Amniotic stem cell (primary cell): ENCODE measurements at regions not wholly inside any gene's neighbourhood (a gene's known extent, or its start where the extent isn't known, plus 50 kb on each side); places are given as distances from the start of the nearest gene placed in this dataset.
"Not testable (repeated sequence)": the region's sequence is repeated elsewhere in the genome, so short reads cannot be mapped to it uniquely, and the experiment has no call there.

Experiments used
- DNase-seq: peaks from one replicate; lab custom pipeline; 2025; lab: John Stamatoyannopoulos, UW

DNA sequence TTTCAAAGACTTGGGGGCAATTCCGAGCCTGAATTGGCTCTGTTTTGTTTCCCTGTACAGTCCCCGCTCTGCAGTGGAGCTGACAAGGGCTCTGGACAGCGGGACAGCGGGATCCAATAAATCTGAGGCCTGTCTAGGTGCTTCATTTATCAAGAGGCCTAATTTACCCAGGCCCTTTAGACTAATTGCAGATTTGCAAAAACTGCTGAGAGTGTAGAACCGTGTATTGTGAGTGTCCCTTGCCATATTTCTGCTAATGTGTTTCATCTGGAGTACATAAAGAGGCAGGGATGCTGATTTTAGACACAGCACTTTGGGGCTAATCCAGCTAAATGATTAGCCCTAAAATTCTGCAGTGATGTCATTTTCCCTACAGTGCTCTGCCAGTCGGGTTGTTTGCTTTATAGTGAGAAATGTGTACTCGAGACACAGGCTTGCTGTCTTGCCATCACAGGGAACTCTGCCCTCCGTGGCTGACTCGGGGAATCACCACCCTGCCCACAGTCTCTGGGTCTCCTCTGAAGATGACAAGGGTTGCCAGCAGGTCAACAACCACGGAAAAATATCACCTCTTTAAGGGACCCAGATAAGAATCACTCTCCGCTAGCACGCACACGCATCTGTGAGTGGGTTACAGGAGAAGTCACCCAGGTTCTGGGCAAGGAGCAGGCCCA is 592.0 kb downstream of the BNC2 start:
- DNase-seq, result no peak

DNA sequence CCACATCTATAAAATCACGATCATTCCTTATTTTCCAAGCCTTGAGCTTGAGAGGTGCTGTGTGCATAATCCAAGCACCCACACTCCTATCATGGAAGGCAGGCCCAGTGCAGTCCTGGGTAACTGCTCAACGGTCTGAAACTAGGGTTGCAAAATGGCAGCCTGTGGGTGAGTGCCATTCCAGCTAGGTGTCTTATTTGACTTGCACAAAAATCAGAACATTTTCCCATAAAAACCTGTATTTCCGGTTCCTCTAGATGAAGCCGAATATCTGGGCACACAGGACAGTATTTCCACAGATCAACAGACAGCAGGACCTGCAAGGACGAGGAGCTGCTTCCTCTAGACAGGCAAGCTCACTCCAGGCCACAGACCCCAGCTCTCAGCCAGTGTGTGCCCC is 588.8 kb downstream of the BNC2 start:
- DNase-seq, result no peak

- DNase-seq, result no peak
Observed at GRCh38 chr9:16282216-16282615, 588.3 kb downstream of the BNC2 start.

GRCh38 chr9:16282718-16283117 is 587.8 kb downstream of the BNC2 start:
- no peak for DNase-seq

DNA sequence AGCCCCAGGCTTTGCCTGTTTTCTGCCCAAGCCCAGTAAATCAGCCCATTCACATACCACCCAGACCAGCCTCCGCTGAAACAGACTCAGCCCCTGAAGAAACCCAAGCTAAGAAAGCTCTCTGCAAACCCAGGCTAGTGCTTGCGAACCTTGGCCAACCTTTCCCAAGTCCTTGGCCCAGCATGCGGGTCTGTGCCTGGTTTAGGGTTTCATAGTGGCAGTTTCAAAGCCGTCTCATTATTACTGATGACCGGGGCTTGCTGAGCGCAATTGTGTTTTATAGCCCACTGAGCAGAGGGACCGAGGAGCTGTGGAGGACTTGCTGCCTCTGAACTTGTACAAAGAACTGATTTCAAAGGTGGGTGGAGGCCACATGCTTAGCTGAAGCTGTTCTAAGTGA is 584.3 kb downstream of the BNC2 start:
- no peak for DNase-seq

- no peak for DNase-seq
Observed at GRCh38 chr9:16289639-16290038, 580.8 kb downstream of the BNC2 start.

DNA sequence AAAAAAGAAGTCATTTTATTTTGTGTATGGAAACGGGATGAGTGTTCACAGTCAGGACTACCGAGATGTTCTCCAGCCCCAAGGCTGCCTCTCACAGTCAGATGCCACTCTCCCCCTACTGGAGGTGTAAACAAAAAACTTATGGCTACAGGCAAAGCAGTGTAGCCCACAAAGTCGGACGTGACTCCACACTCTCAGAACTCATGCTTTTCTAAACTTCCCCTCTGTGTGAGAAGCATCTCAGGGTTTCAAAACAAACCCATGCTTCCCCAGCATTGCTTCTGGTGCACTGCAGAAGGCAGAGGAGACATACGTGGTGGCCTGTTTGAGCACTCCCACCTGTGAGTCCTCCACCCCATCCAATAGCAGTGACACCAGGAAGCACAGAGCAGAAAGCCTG is 580.3 kb downstream of the BNC2 start:
- no peak for DNase-seq

DNA sequence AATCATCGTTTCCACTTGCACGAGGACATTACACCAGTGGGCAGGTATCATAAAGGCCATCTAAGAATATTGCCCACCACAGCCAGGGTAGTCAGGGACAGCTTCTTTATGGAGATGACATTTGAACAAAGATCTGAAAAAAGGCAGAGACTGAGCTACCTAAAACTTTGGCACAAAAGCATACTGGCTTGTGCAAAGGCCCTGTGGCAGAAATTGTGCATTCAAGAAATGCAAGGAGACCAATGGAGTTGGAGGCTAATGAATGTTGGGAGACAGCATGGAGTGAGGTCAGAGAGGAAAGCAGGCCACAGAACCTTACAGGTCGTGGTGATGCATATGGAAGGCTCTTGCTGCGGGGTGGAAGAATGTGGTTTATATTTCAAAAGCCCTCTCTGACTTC is 578.5 kb downstream of the BNC2 start:
- DNase-seq, result no peak

- no peak for DNase-seq
Observed at GRCh38 chr9:16293610-16294009, 576.9 kb downstream of the BNC2 start.

DNA sequence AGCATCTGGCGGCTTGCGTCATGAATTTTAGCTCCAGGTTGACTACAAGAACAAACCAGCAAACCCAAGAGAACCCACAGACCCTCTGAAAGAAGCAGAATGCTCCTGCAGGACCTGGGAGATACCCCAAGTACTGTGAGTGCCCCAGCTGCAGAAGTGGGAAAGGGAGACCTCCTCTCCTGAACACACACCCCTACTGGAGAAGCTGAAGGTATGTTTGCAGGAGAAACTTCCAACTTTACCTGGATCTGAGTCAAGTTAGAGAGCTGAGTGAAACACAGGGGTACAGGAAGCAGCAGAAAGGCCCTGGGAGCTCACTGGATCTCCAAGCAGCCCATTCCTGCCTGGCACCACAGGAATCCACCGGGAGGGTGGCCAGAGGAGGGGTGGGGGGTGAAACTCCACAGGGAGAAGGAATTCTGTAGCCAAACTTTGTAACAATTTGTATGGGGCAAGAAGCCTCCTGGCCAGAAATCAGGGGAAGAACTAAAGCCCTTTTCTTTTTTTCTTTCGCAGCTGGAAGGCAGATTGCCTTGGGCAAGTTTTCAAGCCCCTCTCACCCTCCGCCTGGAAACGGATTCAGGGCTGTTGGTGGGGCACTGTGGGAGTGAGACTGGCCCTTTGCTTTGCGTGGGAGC is 576.2 kb downstream of the BNC2 start:
- no peak for DNase-seq

DNA sequence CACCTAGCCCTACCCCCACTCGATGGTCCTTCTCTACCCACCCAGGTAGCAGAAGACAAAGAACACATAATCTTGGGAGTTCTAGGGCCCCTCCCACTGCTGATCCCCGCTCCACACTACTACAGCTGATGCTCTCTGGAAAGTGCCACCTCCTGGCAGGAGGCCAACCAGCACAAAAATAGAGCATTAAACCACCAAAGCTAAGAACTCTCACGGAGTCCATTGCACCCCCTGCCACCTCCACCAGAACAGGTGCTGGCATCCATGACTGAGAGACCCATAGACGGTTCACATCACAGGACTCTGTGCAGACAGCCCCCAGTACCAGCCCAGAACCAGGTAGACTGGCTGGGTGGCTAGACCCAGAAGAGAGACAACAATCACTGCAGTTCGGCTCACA is 575.5 kb downstream of the BNC2 start:
- not testable (repeated sequence) for DNase-seq

DNA sequence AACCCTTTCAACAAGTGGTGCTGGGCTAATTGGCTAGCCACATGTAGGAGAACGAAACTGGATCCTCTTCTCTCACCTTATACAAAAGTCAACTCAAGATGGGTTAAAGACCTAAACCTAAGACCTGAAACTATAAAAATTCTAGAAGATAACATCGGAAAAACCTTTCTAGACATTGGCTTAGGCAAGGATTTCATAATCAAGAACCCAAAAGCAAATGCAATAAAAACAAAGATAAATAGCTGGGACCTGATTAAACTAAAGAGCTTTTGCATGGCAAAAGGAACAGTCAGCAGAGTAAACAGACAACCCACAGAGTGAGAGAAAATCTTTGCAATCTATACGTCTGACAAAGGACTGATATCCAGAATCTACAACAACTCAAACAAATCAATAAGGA is 571.1 kb downstream of the BNC2 start:
- DNase-seq, result not testable (repeated sequence)

DNA sequence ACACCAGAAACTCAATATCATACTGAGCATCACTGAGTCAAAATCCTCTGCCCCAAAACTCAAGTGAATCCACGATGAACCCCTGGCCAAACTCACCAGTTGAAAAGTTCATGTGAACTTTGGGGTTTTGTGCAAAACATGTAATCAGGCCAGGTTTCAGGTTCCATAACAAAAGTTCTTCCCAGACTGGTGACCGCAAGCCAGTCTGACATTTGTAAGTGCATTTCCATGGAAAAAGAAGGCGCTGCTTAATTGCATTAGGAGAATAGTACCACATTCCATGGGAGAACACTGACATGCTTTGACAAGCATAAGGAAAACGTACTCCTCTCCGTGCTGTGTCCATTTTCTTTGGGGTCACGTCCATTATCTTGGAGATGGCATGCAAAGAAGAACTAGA is 567.0 kb downstream of the BNC2 start:
- DNase-seq, result no peak

GRCh38 chr9:16304301-16304700 is 566.2 kb downstream of the BNC2 start:
- DNase-seq, result no peak

- no peak for DNase-seq
Observed at GRCh38 chr9:16306586-16306985, 563.9 kb downstream of the BNC2 start.

DNA sequence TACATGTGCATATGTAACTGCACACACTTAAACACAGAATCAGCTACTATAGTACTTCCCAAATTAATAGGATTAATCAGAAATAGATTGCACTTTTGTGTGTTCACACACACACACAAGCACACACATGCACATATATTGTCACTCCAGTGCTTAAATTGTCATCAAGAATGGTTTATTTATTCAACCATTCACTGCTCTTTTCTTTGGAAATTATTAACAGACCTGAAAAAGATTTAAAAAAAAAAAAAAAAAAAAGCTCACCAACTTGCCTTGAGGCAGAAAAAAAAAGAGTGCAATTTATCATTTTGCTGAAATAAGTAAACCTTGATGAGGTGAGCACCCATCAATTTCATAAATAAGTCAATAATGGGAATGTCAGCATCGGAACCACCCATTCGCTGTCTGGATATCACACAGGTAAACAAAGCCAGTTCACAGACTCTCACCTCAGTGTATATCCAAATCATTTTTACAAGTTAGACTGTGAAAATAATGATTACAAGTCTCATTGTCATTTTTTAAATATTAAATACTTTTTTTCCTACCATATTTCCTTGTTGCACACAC is 562.8 kb downstream of the BNC2 start:
- DNase-seq, result no peak

- no peak for DNase-seq
Observed at GRCh38 chr9:16308645-16309044, 561.8 kb downstream of the BNC2 start.

DNA sequence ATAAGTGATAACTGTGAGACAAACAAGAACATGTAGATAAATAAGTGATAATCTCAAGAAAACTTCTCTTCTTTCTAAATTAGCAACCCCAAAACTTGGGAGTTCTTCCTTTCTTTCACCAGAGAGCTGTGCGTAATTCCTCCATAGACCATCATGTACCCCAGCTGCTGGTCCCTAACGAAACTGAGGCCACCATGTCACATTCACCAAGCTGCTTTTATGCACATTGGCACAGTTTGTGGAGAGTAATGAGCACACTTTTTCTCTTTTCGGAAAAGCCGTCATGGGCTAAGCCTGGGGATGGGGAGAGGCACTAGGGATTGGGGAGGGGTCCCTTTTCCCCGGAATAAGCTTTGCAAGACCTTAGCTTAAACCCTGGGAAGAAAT is 561.4 kb downstream of the BNC2 start:
- DNase-seq, result no peak

GRCh38 chr9:16309469-16310271 is 560.8 kb downstream of the BNC2 start:
- no peak for DNase-seq

GRCh38 chr9:16310278-16311110 is 560.0 kb downstream of the BNC2 start:
- DNase-seq, result no peak

- no peak for DNase-seq
Observed at GRCh38 chr9:16312116-16312515, 558.4 kb downstream of the BNC2 start.

DNA sequence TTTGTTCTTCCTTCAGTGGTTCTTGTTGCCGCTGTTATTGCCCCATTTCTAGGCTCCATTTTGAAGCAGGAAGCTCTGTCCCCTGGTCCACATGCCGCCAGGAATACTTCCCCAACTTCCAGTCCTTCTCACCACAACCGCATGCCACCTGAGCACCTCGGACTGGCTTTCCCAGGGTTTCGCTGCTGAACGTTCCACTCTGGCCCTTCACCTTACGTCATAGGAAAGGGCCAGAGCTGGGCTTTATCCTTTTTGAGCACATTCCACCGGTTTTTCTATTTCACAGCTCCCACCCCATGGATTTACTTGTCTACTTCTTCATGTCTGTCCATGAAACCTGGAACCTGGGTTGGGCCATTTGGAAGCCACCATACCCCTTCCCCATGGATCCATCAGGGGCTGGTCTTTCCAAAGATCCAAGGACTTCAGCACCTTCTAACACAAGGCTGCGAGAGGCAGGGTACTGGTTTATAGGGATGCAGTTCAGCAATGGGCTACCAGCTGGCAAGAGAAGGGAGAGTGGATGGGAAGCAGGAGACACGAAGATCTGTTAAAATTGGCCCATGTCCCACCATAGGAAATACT is 557.4 kb downstream of the BNC2 start:
- DNase-seq, result no peak
